PFSK-1 (cell line): ENCODE measurements at regions not wholly inside any gene's neighbourhood (a gene's known extent, or its start where the extent isn't known, plus 50 kb on each side); places are given as distances from the start of the nearest gene placed in this dataset.

Source experiments
- POLR2AphosphoS5 ChIP-seq: IDR thresholded peaks from 2 replicates; pipeline ENCODE4 v1.6.1; 2012; ENCODE audit warnings: low read depth, mild to moderate bottlenecking, control low read depth, low read length, moderate library complexity
- SIN3A ChIP-seq: IDR thresholded peaks from 2 replicates; pipeline ENCODE4 v1.6.1; 2012; ENCODE audit warnings: mild to moderate bottlenecking, low read length, moderate library complexity, borderline replicate concordance; ENCODE audit not compliant: insufficient read depth

- TF ChIP-seq POLR2AphosphoS5 = no peak
- no peak for TF ChIP-seq SIN3A
Observed at GRCh38 chr1:4020449-4020848, 120.4 kb upstream of the C1orf174 start.
